Lung microvascular endothelial cell (primary cell): ENCODE measurements at regions not wholly inside any gene's neighbourhood (a gene's known extent, or its start where the extent isn't known, plus 50 kb on each side); places are given as distances from the start of the nearest gene placed in this dataset.

Experiments used
- DNase-seq, 2 donors: peaks; one replicate each; pipeline versions ENCODE4 v3.0.0 to v3.0.0-alpha.2; 2010; ENCODE audit warnings: low read depth in 2 of 2

- no peak for DNase-seq
Observed at GRCh38 chr4:10929818-10930217, 245.2 kb upstream of the CLNK start.

DNA sequence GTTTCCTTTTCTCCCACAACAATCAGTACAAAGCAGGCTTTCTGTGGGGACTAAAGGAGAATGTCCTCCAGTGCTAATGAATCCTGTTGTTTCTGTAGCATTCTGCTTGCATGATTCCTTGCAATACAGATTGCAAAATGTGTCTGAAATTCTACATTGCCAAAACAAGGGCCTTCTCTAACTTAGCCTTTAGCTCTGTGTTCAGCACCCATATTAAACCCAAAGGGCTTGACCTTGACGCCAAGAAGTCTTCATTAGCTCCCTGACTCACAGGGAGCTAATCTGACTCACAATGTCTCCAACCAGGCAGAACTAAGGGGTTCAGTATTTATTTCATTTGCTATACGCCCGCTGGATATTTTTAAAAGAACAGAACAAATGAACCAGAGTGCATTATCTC is 241.4 kb upstream of the CLNK start:
- DNase-seq: peak in 1 of 2 donors; percentile 20

DNA sequence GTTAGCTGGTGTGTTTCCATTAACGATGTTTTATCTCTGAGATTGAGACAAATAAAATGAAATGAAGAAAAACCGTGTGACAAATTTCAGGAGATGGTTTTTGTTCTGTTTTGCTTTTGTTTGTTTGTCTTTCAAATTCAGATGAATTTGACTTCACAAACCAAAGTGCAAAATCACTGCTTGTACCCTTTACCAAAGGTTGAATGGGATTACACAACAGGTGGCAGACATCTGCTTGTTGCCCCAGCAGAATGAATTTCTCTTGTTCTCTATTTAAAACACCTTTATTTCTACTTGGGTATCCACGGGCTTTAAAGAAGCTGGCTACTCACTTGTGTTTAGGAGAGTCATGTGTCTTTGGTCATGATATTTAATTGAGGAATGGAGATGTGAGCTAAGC is 239.7 kb upstream of the CLNK start:
- DNase-seq: no peak

GRCh38 chr4:10917566-10917965 is 233.0 kb upstream of the CLNK start:
- peak in 1 of 2 donors; percentile 34 for DNase-seq

- no peak for DNase-seq
Observed at GRCh38 chr4:10898072-10898471, 213.5 kb upstream of the CLNK start.

GRCh38 chr4:10897076-10897475 is 212.5 kb upstream of the CLNK start:
- no peak for DNase-seq

DNA sequence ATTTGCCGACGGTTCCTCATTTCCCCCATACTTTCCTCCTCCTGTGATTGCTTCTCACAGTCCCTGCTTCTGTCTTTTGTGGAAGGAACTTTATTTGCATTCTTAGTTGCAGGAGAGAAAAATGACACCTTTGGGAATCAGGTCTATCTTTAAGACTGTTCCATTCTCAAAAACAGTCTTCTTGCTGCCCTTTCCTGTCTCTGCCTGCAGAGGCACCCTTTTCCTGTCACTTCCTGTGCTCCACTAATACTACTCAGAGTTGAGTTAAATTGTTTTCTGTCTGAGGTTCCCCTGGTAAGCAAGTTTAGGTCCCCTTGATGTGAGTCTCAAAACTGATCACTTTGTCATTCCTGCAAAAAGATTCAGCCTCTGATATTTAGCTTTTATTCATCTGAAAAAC is 208.8 kb upstream of the CLNK start:
- no peak for DNase-seq

GRCh38 chr4:10891866-10892265 is 207.3 kb upstream of the CLNK start:
- peak; percentile 14 to 50 for DNase-seq

DNA sequence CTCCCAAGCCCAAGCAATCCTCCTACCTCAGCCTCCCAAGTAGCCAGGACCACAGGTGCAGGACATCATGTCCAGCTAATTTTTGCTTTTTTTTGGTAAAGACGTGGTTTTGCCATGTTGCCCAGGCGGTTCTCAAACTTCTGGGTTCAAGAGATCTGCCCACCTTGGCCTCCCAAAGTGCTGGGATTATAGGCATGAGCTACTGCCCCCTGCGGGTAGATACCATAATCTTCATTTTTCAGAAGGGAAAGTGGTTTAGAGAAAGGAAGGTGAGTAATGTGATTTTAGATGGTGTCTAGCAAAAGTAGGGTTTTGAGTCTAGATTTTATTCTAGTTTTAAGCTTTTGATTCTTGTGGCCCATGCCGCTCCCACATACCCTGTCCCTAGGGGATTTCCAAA is 205.3 kb upstream of the CLNK start:
- no peak for DNase-seq

GRCh38 chr4:10879411-10880110 is 195.0 kb upstream of the CLNK start:
- peak in 1 of 2 donors; percentile 53 for DNase-seq

DNA sequence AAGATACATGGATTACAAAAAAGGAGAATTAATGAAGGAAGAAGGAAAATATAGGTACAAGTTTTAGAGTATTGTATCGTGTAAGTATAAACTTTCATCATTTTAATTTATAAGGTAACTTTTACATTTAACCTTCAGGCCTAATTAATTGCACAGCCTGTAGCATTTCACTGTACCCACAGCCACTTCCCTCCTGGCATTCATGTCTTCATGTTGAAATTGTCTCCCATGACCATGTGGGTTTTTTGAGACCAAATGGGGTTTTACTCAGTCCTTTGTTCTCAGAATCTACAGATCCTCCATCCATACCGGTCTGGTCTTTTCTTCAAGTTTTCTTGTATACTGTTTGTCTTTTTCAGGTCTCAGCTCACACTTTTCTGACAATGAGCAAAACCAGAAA is 194.3 kb upstream of the CLNK start:
- no peak for DNase-seq

DNA sequence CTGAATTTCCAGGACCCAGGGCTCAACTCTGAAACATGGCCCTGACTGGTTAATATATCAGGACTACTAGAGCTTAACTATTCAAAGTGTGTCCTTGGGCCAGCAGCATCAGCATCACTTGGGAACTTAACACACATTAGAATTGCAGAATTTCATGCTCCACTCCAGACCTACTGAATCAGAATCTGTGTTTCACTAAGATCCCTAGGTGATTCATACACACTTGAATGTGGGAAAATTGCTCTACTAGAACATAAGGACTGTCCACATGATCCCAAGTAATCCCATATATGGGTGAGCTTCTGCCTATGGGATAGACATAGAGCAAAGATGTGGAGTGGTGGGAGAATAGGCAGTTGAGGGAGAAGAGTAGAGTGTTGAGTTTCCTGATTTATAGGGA is 192.5 kb upstream of the CLNK start:
- no peak for DNase-seq

DNA sequence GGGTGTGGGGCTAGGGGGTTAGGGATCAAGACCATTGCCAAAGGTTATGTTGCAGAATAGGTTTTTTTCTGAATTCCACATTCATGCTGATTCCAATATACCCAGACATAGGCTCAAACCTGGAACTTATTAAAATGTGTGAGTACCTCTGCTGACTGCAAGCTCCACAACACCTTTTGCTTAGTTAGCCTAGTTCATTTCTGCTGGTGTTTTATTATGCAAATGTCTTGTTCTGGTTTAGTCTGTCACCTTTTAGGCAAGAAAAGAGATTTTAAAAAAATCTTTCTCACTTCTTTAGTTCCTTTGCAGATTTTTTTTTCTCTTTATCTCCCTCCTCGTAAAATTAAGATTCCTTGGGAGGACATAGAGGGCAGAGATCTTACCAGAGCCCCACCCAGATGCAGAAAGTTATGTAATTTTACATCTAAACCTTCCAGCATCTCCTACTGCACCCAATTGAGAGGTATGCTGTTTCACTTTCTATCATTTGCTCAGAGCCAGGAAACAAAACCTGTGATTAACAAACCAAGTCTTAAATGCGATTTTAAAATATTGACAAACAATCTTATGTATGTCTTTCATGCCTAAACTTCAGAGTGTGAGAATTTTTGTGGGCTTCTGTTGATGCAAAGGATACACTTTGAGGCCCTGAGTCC is 190.7 kb upstream of the CLNK start:
- DNase-seq: no peak

- no peak for DNase-seq
Observed at GRCh38 chr4:10873809-10874208, 189.2 kb upstream of the CLNK start.

DNA sequence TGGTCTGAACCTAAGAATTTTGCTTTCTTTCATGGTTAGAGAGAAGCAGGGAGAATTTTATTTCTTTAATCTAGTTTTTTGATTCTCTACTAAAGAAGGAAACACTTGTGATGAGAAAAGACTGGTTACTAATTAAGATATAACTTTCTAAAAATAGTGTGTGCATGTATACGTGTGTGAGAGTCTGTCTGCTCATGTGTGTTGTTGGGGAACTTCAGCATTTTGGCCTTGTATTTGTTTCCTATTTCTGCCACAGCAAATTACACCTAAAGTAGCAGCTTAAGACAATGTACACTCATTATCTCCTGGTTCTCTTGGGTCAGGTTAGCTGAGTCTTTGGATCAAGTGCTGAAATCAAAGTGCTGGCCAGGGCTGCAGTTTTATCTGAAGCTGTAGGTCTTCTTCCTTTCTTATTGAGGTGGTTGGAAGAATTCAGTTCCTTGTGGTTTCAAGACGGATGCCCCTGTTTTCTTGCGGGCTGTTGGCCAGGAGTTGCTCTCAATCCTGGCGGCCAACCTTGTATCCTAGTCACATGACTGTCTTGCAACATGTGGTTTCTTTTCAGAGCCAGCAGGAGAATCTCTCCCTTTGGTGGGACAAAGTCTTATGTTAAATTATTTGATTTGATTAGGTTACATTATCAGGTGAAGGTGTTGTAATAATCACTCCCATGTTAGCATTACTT is 188.4 kb upstream of the CLNK start:
- no peak for DNase-seq

GRCh38 chr4:10866666-10867065 is 182.1 kb upstream of the CLNK start:
- no peak for DNase-seq

DNA sequence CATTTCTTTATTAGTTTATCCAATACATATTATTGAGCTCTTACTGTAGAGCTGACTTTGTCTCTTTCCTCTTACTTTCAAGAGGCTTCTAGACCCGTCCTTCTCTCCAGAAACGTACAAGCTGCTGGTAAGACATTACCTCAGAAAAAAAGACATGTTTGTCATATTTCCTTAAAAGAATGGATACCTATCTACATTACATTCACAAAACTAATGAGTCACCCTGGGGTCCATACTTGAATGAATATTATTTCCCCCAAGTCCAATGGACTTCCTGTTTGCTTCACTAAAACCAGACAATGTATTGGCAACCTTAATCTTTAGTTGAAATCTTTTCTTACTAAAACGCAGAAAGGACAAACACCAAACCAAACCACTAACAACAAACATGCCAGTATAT is 176.5 kb upstream of the CLNK start:
- peak in 1 of 2 donors; percentile 77 for DNase-seq

DNA sequence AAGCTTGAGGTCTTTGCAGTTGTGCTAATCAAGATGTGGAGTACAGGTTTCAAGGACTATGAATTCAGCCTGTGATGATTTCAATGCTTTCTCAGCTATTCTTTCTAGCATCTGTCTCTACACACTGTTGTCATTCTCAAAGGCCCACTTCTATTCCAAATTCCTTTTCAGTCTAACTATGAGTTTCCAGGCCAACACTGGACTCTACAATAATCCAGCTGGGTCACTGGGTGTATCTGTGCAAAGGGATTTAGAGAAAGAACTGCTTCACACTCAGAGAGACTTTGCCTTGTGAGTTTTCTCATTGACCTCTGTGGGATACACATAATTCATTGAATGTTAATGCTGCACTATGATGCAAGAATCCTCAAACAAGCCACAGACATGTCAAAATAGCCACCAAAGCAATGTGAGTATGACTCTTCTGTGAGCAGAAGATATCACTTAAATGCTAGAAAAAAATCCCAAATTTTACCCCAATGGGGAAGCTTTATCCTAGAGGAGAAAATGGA is 171.8 kb upstream of the CLNK start:
- DNase-seq: no peak

DNA sequence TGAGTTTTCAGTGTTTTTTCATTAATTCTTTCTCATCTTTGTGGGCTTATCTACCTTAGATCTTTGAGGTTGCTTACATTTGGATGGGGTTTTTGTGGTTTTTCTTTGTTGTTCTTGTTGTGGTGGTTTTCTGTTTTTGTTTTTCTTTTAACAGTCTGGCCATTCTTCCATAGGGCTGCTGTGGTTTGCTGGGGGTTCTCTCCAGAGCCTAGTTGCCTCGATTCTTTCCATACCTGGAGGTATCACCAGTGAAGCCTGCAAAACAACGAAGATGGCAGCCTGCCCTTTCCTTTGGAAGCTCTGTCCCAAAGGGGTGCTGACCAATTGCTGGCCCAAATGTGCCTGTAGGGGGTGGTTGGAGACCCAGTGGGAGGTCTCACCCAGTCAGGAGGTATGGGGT is 168.6 kb upstream of the CLNK start:
- DNase-seq: no peak

- DNase-seq: no peak
Observed at GRCh38 chr4:10841697-10842096, 157.1 kb upstream of the CLNK start.

GRCh38 chr4:10837151-10837550 is 152.6 kb upstream of the CLNK start:
- no peak for DNase-seq

DNA sequence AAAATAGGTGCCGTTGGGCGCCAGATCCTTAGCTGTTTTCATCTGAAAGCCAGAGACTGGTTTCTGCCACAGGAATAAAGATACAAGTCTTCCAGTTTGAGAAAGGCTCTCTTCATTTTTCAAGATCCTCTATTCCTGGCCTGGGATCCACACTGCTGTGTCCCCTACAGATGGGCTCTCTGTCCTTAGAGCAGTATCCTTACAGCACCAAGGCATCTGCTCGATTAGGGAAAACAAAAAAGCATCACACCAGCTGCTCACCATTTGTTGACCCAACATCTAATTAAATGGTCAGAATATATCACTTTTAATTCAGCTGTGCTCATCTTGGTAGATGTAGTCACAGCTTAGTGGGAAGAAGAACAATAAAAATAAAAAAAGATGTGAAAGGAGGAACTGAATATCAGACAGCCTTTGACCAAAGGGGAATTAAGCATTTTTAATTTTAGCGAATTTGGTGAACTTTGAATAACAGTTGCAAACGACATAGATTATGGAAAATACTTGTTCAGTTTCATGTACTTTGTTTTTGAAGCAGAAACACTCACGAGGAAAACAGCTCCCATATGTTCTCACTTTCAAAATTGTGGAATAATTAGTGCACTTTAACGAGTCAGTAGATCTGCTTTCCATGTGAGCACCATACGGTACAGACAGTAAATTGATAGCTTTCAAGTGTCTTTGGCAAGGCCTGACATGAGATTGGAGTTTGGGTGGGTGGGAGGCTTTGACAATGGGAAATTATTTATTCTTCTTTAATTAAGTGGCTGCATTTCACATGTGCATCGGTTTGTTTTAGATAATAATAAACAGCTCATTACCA is 148.4 kb upstream of the CLNK start:
- DNase-seq: no peak
